ENCODE measurements at regions not wholly inside any gene's neighbourhood (a gene's known extent, or its start where the extent isn't known, plus 50 kb on each side); places are given as distances from the start of the nearest gene placed in this dataset.

- Histone ChIP-seq H3K36me3 (ENCODE audit: insufficient read depth, insufficient read length, low read length) (no peaks in the 10 kb centered on the region), H3K4me1 (ENCODE audit: insufficient read depth, insufficient read length) (no peaks in the 10 kb centered on the region), H3K4me3 (ENCODE audit: insufficient read length, low read depth) (no peak overlapping the region), H3K27me3 (ENCODE audit: insufficient read depth, insufficient read length) (no peaks in the 10 kb centered on the region), H3K9ac (ENCODE audit: insufficient read length, low read depth) (no peak overlapping the region), H3K9me3 (ENCODE audit: insufficient read depth, low read length) (peaks cover 7% of the 10 kb centered on the region)
- TF ChIP-seq SUZ12 (IDR thresholded peaks at IDR 0.05; ENCODE audit: extremely low read depth, insufficient read depth, insufficient read length) (no peak), ZNF274 (IDR thresholded peaks at IDR 0.05; ENCODE audit: low read depth, low read length) (no peak), YY1 (IDR thresholded peaks at IDR 0.05; ENCODE audit: insufficient read depth, insufficient read length) (no peak)
- no peak for DNase-seq (ENCODE audit: low read depth, low spot score)
Measured at GRCh38 chr9:2289263-2289662, 274.1 kb downstream of the SMARCA2 start.

- Histone ChIP-seq H3K27me3 (ENCODE audit: insufficient read depth, insufficient read length) (no peaks in the 10 kb centered on the region), H3K36me3 (ENCODE audit: insufficient read depth, insufficient read length, low read length) (no peaks in the 10 kb centered on the region), H3K9ac (ENCODE audit: insufficient read length, low read depth) (no peak overlapping the region), H3K4me1 (ENCODE audit: insufficient read depth, insufficient read length) (no peaks in the 10 kb centered on the region), H3K9me3 (ENCODE audit: insufficient read depth, low read length) (peaks cover 5% of the 10 kb centered on the region; the same call in 1 of the 2 replicates), H3K4me3 (ENCODE audit: insufficient read length, low read depth) (no peak overlapping the region)
- no peak for DNase-seq (ENCODE audit: low read depth, low spot score)
- TF ChIP-seq YY1 (IDR thresholded peaks at IDR 0.05; ENCODE audit: insufficient read depth, insufficient read length) (no peak), SUZ12 (IDR thresholded peaks at IDR 0.05; ENCODE audit: extremely low read depth, insufficient read depth, insufficient read length) (no peak), ZNF274 (IDR thresholded peaks at IDR 0.05; ENCODE audit: low read depth, low read length) (no peak)
Measured at GRCh38 chr9:2290382-2290781, 275.2 kb downstream of the SMARCA2 start.

GRCh38 chr9:2291980-2292704 lies 277.0 kb downstream of the SMARCA2 start:
- no peak for DNase-seq (ENCODE audit: low read depth, low spot score)
- no peak overlapping the region for H3K9ac ChIP-seq (ENCODE audit: insufficient read length, low read depth)
- no peaks in the 10 kb centered on the region for H3K36me3 ChIP-seq (ENCODE audit: insufficient read depth, insufficient read length, low read length)
- H3K4me1 ChIP-seq (ENCODE audit: insufficient read depth, insufficient read length): no peaks in the 10 kb centered on the region
- no peak overlapping the region for H3K4me3 ChIP-seq (ENCODE audit: insufficient read length, low read depth)
- TF ChIP-seq ZNF274 (IDR thresholded peaks at IDR 0.05; ENCODE audit: low read depth, low read length) (no peak), YY1 (IDR thresholded peaks at IDR 0.05; ENCODE audit: insufficient read depth, insufficient read length) (no peak), SUZ12 (IDR thresholded peaks at IDR 0.05; ENCODE audit: extremely low read depth, insufficient read depth, insufficient read length) (no peak)
- peaks cover 23% of the 10 kb centered on the region; the same call in 1 of the 2 replicates for H3K9me3 ChIP-seq (ENCODE audit: insufficient read depth, low read length)
- H3K27me3 ChIP-seq (ENCODE audit: insufficient read depth, insufficient read length): no peaks in the 10 kb centered on the region

- H3K9ac ChIP-seq (ENCODE audit: insufficient read length, low read depth): no peak overlapping the region
- no peak for DNase-seq (ENCODE audit: low read depth, low spot score)
- no peaks in the 10 kb centered on the region for H3K27me3 ChIP-seq (ENCODE audit: insufficient read depth, insufficient read length)
- TF ChIP-seq ZNF274 (IDR thresholded peaks at IDR 0.05; ENCODE audit: low read depth, low read length) (no peak), SUZ12 (IDR thresholded peaks at IDR 0.05; ENCODE audit: extremely low read depth, insufficient read depth, insufficient read length) (no peak), YY1 (IDR thresholded peaks at IDR 0.05; ENCODE audit: insufficient read depth, insufficient read length) (no peak)
- H3K4me1 ChIP-seq (ENCODE audit: insufficient read depth, insufficient read length): no peaks in the 10 kb centered on the region
- no peaks in the 10 kb centered on the region for H3K36me3 ChIP-seq (ENCODE audit: insufficient read depth, insufficient read length, low read length)
- H3K4me3 ChIP-seq (ENCODE audit: insufficient read length, low read depth): no peak overlapping the region
- peaks cover 29% of the 10 kb centered on the region; the same call in 1 of the 2 replicates for H3K9me3 ChIP-seq (ENCODE audit: insufficient read depth, low read length)
Measured at GRCh38 chr9:2292733-2293132, 277.6 kb downstream of the SMARCA2 start.

- Histone ChIP-seq H3K36me3 (ENCODE audit: insufficient read depth, insufficient read length, low read length) (no peaks in the 10 kb centered on the region), H3K9ac (ENCODE audit: insufficient read length, low read depth) (no peak overlapping the region)
- DNase-seq (ENCODE audit: low read depth, low spot score): no peak
Measured at GRCh38 chr9:2297771-2298170, 282.6 kb downstream of the SMARCA2 start.

GRCh38 chr9:2298217-2298616 lies 283.1 kb downstream of the SMARCA2 start:
- no peak for DNase-seq (ENCODE audit: low read depth, low spot score)
- Histone ChIP-seq H3K9ac (ENCODE audit: insufficient read length, low read depth) (no peak overlapping the region), H3K9me3 (ENCODE audit: insufficient read depth, low read length) (peaks cover 50% of the 10 kb centered on the region), H3K4me3 (ENCODE audit: insufficient read length, low read depth) (no peak overlapping the region), H3K27me3 (ENCODE audit: insufficient read depth, insufficient read length) (no peaks in the 10 kb centered on the region), H3K4me1 (ENCODE audit: insufficient read depth, insufficient read length) (no peaks in the 10 kb centered on the region), H3K36me3 (ENCODE audit: insufficient read depth, insufficient read length, low read length) (no peaks in the 10 kb centered on the region)
- TF ChIP-seq SUZ12 (IDR thresholded peaks at IDR 0.05; ENCODE audit: extremely low read depth, insufficient read depth, insufficient read length) (no peak), ZNF274 (IDR thresholded peaks at IDR 0.05; ENCODE audit: low read depth, low read length) (no peak), YY1 (IDR thresholded peaks at IDR 0.05; ENCODE audit: insufficient read depth, insufficient read length) (no peak)

More at GRCh38 chr9:2297771-2298170, 282.6 kb downstream of the SMARCA2 start:
- TF ChIP-seq SUZ12 (IDR thresholded peaks at IDR 0.05; ENCODE audit: extremely low read depth, insufficient read depth, insufficient read length) (no peak), ZNF274 (IDR thresholded peaks at IDR 0.05; ENCODE audit: low read depth, low read length) (no peak)
- H3K4me1 ChIP-seq (ENCODE audit: insufficient read depth, insufficient read length): no peaks in the 10 kb centered on the region
- H3K9me3 ChIP-seq (ENCODE audit: insufficient read depth, low read length): peaks cover 50% of the 10 kb centered on the region
- no peak overlapping the region for H3K4me3 ChIP-seq (ENCODE audit: insufficient read length, low read depth)
- H3K27me3 ChIP-seq (ENCODE audit: insufficient read depth, insufficient read length): no peaks in the 10 kb centered on the region

GRCh38 chr9:2299156-2299842 lies 284.2 kb downstream of the SMARCA2 start:
- no peak for DNase-seq (ENCODE audit: low read depth, low spot score)
- H3K27me3 ChIP-seq (ENCODE audit: insufficient read depth, insufficient read length): no peaks in the 10 kb centered on the region

More at GRCh38 chr9:2299156-2299842, 284.2 kb downstream of the SMARCA2 start:
- H3K9me3 ChIP-seq (ENCODE audit: insufficient read depth, low read length): peaks cover 58% of the 10 kb centered on the region
- TF ChIP-seq ZNF274 (IDR thresholded peaks at IDR 0.05; ENCODE audit: low read depth, low read length): no peak
- TF ChIP-seq YY1 (IDR thresholded peaks at IDR 0.05; ENCODE audit: insufficient read depth, insufficient read length): no peak
- TF ChIP-seq SUZ12 (IDR thresholded peaks at IDR 0.05; ENCODE audit: extremely low read depth, insufficient read depth, insufficient read length): no peak
- no peaks in the 10 kb centered on the region for H3K4me1 ChIP-seq (ENCODE audit: insufficient read depth, insufficient read length)
- no peak overlapping the region for H3K4me3 ChIP-seq (ENCODE audit: insufficient read length, low read depth)
- H3K36me3 ChIP-seq (ENCODE audit: insufficient read depth, insufficient read length, low read length): no peaks in the 10 kb centered on the region
- no peak overlapping the region for H3K9ac ChIP-seq (ENCODE audit: insufficient read length, low read depth)

Measured in NT2/D1 (cell line).